Activated CD8-positive, alpha-beta T cell treated with anti-CD3 and anti-CD28 coated beads, Interleukin-2, amount 10 ng/mL, durations not matched to agents 7 days and 5 days (primary cell): ENCODE measurements at regions not wholly inside any gene's neighbourhood (a gene's known extent, or its start where the extent isn't known, plus 50 kb on each side); places are given as distances from the start of the nearest gene placed in this dataset.
"Not testable (repeated sequence)": the region's sequence is repeated elsewhere in the genome, so short reads cannot be mapped to it uniquely, and the experiment has no call there.

Source experiments
- ATAC-seq: fragments of 150-1000 bp; cut with Tn5 transposase; one replicate; pipeline ENCODE4 v1.10.0; 2021; ENCODE audit warnings: moderate library complexity
- CTCF ChIA-PET: fragments of 350-600 bp; sonication (Branson Sonifier 250); formaldehyde crosslinking; loops from one replicate; lab custom pipeline; 2021; ENCODE audit warnings: antibody characterized with exemption; lab: Charles Lee
- POLR2A ChIA-PET: fragments of 350-600 bp; sonication (Branson Sonifier 250); formaldehyde crosslinking; loops from one replicate; lab custom pipeline; 2021; ENCODE audit warnings: antibody characterized with exemption; lab: Charles Lee
- DNase-seq: peaks from one replicate; pipeline ENCODE4 v3.0.0-alpha.2; 2020
- H3K27ac Mint-ChIP-seq: one replicate; pipeline ENCODE4 v1.8.0; 2021; ENCODE audit warnings: mild to moderate bottlenecking, mixed read lengths
- H3K27me3 Mint-ChIP-seq: one replicate; pipeline ENCODE4 v1.8.0; 2021; ENCODE audit warnings: low read depth, mixed read lengths
- H3K36me3 Mint-ChIP-seq: one replicate; pipeline ENCODE4 v1.8.0; 2021; ENCODE audit warnings: low read depth, mixed read lengths
- H3K4me1 Mint-ChIP-seq: one replicate; pipeline ENCODE4 v1.8.0; 2021; ENCODE audit warnings: low read depth, mixed read lengths
- H3K4me3 Mint-ChIP-seq: one replicate; pipeline ENCODE4 v1.8.0; 2021; ENCODE audit warnings: mild to moderate bottlenecking, mixed read lengths
- H3K9me3 Mint-ChIP-seq: one replicate; pipeline ENCODE4 v1.8.0; 2022; ENCODE audit warnings: mixed read lengths; ENCODE audit not compliant: insufficient read depth

DNA sequence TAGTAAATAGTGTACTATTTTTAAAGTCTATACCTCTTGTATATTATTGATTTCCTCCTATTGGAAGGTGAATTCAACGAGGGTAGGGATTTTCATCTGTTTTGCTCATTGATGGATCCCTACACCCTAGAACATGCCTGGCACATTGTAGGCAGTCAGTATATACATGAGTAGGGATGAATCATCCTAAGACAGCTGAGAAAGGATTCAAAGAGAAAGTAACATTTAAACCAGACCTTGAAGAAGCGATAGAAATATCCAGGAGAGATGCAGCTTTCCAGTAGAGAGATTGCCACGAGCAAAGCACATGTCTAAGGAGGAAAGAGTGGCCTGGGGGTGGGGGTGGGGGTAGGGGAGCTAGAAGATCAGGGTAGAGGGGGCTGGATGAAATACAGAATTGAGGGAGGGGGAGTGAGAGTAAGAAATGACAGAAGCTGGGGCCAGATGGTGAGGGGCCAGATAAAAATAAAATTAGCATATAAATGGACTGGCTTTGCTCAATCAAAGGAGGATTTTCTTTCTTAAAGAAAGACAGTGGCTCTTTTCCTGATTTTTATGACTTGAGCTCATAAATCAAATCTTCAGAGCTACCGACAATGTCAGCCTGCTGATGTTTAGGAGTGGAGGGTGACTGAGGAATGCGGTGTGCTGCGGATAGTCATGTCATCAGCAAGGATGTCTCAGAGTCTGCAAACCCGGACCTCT is 168.2 kb downstream of the SAMD5 start:
- DNase-seq = no peak
- Mint-ChIP-seq H3K36me3 (no peaks in the 10 kb centered on the region), H3K27ac (no peak overlapping the region), H3K4me3 (no peak overlapping the region), H3K9me3 (no peaks in the 10 kb centered on the region), H3K27me3 (no peaks in the 10 kb centered on the region), H3K4me1 (no peaks in the 10 kb centered on the region)
- CTCF ChIA-PET = no interaction called here
- POLR2A ChIA-PET = no interaction called here
- ATAC-seq = no peak

DNA sequence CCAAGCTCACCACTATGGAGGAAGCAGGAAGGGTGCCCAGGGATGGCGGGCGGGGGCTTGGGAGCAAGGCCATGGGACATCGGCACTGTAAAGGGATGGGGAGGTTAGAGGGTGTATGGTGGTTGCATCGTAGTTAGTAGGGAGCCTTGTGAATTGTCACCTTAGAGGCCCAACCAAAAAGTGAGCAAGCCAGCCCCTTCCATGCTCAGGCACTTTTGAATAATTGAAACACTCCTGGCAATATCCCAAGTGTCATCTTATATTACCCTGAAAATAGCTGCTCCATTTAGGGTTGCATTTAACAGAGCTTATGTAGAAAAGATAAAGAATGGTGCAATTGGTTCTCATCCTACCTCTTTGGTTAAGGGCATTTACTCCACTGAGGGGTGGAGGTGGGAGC is 169.2 kb downstream of the SAMD5 start:
- POLR2A ChIA-PET = no interaction called here
- H3K4me3 Mint-ChIP-seq = no peak overlapping the region
- H3K9me3 Mint-ChIP-seq = no peaks in the 10 kb centered on the region
- H3K36me3 Mint-ChIP-seq = no peaks in the 10 kb centered on the region
- CTCF ChIA-PET = no interaction called here
- no peaks in the 10 kb centered on the region for H3K4me1 Mint-ChIP-seq
- H3K27me3 Mint-ChIP-seq = no peaks in the 10 kb centered on the region
- H3K27ac Mint-ChIP-seq = no peak overlapping the region
- no peak for ATAC-seq
- no peak for DNase-seq

- H3K4me3 Mint-ChIP-seq = no peak overlapping the region
- no peaks in the 10 kb centered on the region for H3K4me1 Mint-ChIP-seq
- H3K27ac Mint-ChIP-seq = no peak overlapping the region
- DNase-seq = no peak
- ATAC-seq = no peak
- no peaks in the 10 kb centered on the region for H3K36me3 Mint-ChIP-seq
- H3K9me3 Mint-ChIP-seq = no peaks in the 10 kb centered on the region
- H3K27me3 Mint-ChIP-seq = no peaks in the 10 kb centered on the region
- ChIA-PET POLR2A (no interaction called here), CTCF (no interaction called here)
Measured at GRCh38 chr6:147678253-147678652, 169.8 kb downstream of the SAMD5 start.

- H3K4me3 Mint-ChIP-seq = no peak overlapping the region
- ChIA-PET POLR2A (no interaction called here), CTCF (no interaction called here)
- H3K27me3 Mint-ChIP-seq = no peaks in the 10 kb centered on the region
- H3K4me1 Mint-ChIP-seq = no peaks in the 10 kb centered on the region
- DNase-seq (no peak), ATAC-seq (no peak)
- no peak overlapping the region for H3K27ac Mint-ChIP-seq
- no peaks in the 10 kb centered on the region for H3K9me3 Mint-ChIP-seq
- H3K36me3 Mint-ChIP-seq = no peaks in the 10 kb centered on the region
Measured at GRCh38 chr6:147684906-147685305, 176.4 kb downstream of the SAMD5 start.

- H3K27ac Mint-ChIP-seq = no peak overlapping the region
- ATAC-seq = no peak
- no peak overlapping the region for H3K4me3 Mint-ChIP-seq
- no peaks in the 10 kb centered on the region for H3K4me1 Mint-ChIP-seq
- no peaks in the 10 kb centered on the region for H3K27me3 Mint-ChIP-seq
- DNase-seq = no peak
- ChIA-PET CTCF (no interaction called here), POLR2A (interaction anchor here (0.6 kb wide), 1 partner anchor 51 kb away, joined by 3 read pairs; no protein-coding TSS in a partner anchor)
- no peaks in the 10 kb centered on the region for H3K36me3 Mint-ChIP-seq
- H3K9me3 Mint-ChIP-seq = no peaks in the 10 kb centered on the region
Measured at GRCh38 chr6:147689398-147689797, 180.9 kb downstream of the SAMD5 start.

- no peak for ATAC-seq
- Mint-ChIP-seq H3K27ac (no peak overlapping the region), H3K9me3 (no peaks in the 10 kb centered on the region), H3K27me3 (no peaks in the 10 kb centered on the region), H3K36me3 (no peaks in the 10 kb centered on the region), H3K4me3 (no peak overlapping the region), H3K4me1 (no peaks in the 10 kb centered on the region)
- POLR2A ChIA-PET = no interaction called here
- CTCF ChIA-PET = no interaction called here
- DNase-seq = no peak
Measured at GRCh38 chr6:147691446-147691845, 183.0 kb downstream of the SAMD5 start.

GRCh38 chr6:147693181-147693580 is 184.7 kb downstream of the SAMD5 start:
- no peaks in the 10 kb centered on the region for H3K27me3 Mint-ChIP-seq
- H3K36me3 Mint-ChIP-seq = no peaks in the 10 kb centered on the region
- no peaks in the 10 kb centered on the region for H3K9me3 Mint-ChIP-seq
- CTCF ChIA-PET = no interaction called here
- ATAC-seq (no peak), DNase-seq (no peak)
- no peak overlapping the region for H3K4me3 Mint-ChIP-seq
- POLR2A ChIA-PET = no interaction called here
- no peaks in the 10 kb centered on the region for H3K4me1 Mint-ChIP-seq
- H3K27ac Mint-ChIP-seq = no peak overlapping the region

GRCh38 chr6:147694556-147694955 is 186.1 kb downstream of the SAMD5 start:
- ATAC-seq, CTCF ChIA-PET, DNase-seq, H3K9me3 Mint-ChIP-seq, H3K4me1 Mint-ChIP-seq, H3K27me3 Mint-ChIP-seq, POLR2A ChIA-PET, H3K4me3 Mint-ChIP-seq, H3K36me3 Mint-ChIP-seq, H3K27ac Mint-ChIP-seq: not testable (repeated sequence)

DNA sequence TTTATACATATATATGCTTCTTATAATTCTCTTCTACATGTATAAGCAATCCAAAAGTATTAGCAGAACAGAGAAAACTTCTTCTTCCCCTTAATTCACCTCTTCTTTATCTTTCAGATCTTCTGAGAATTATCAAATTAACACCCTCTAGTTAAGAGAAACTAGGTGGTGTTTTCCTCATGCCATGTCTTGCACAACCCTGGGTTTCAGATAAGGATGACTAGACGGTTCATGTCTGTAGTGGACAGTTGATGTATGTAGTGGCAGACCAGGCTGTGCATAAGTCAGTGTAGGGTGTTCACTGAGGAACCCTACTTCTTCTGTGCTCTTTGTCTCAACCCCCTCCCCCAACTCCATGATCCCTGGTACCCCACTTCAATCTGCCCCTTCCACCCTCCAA is 187.3 kb downstream of the SAMD5 start:
- DNase-seq (no peak), ATAC-seq (no peak)
- Mint-ChIP-seq H3K27me3 (no peaks in the 10 kb centered on the region), H3K4me1 (no peaks in the 10 kb centered on the region), H3K36me3 (no peaks in the 10 kb centered on the region), H3K9me3 (no peaks in the 10 kb centered on the region), H3K4me3 (no peak overlapping the region), H3K27ac (no peak overlapping the region)
- ChIA-PET CTCF (no interaction called here), POLR2A (no interaction called here)

DNA sequence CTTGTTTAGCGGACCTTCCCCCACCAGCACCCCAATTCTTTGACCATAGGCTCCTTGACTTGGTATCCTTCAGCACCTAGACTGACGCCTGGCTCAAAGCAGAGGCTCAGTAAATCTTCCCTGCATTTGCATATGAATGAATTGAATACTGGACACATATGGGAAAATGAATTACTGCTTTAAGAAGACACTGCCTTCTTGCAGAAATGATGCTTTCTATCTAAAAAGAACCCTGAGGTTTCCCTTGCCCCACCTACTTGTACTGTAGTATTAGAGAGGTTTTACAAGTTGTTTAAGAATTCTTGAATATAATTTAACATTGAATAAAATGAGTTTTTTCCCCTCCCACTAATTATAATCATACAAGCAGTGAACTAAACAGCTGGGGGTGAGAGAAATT is 190.7 kb downstream of the SAMD5 start:
- ChIA-PET POLR2A (no interaction called here), CTCF (no interaction called here)
- Mint-ChIP-seq H3K9me3 (no peaks in the 10 kb centered on the region), H3K4me3 (no peak overlapping the region), H3K4me1 (no peaks in the 10 kb centered on the region), H3K27ac (no peak overlapping the region), H3K36me3 (no peaks in the 10 kb centered on the region), H3K27me3 (no peaks in the 10 kb centered on the region)
- DNase-seq (no peak), ATAC-seq (no peak)

DNA sequence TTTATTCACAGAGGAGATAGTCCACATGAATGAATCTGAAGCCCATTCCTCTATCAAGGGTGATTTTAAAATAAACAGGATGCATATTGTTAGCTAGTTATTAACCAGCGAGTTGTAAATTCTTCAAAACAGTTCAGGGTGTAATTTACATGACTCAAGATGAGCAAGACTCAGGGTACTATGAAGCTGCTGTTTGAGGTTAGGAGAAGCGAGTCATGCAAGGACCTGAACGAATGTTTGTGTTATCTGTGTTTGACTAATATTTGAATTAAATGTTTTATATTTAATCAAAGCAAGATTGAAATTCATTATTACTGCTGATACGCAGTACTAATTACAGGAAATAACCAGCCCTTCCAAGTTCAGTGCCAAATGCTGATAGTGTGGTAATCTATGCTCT is 191.1 kb downstream of the SAMD5 start:
- no peaks in the 10 kb centered on the region for H3K36me3 Mint-ChIP-seq
- no peaks in the 10 kb centered on the region for H3K4me1 Mint-ChIP-seq
- no peak for ATAC-seq
- H3K27me3 Mint-ChIP-seq = no peaks in the 10 kb centered on the region
- H3K4me3 Mint-ChIP-seq = no peak overlapping the region
- DNase-seq = no peak
- no peak overlapping the region for H3K27ac Mint-ChIP-seq
- ChIA-PET CTCF (no interaction called here), POLR2A (no interaction called here)
- no peaks in the 10 kb centered on the region for H3K9me3 Mint-ChIP-seq

GRCh38 chr6:147700436-147701209 is 192.1 kb downstream of the SAMD5 start:
- ATAC-seq (no peak), DNase-seq (no peak)
- Mint-ChIP-seq H3K36me3 (no peaks in the 10 kb centered on the region), H3K9me3 (no peaks in the 10 kb centered on the region), H3K4me3 (no peak overlapping the region), H3K27ac (no peak overlapping the region), H3K27me3 (no peaks in the 10 kb centered on the region), H3K4me1 (no peaks in the 10 kb centered on the region)
- CTCF ChIA-PET = no interaction called here
- POLR2A ChIA-PET = no interaction called here
